Upper lobe of left lung (tissue), 6 donors: ENCODE measurements at regions not wholly inside any gene's neighbourhood (a gene's known extent, or its start where the extent isn't known, plus 50 kb on each side); places are given as distances from the start of the nearest gene placed in this dataset.

ENCODE experiments used
- ATAC-seq, 2 donors: fragments of 200-7000 bp; cut with Tn5 transposase; one replicate each; pipeline ENCODE4 v1.9.1; 2022; ENCODE audit warnings: mild to moderate bottlenecking in 2 of 2, moderate library complexity in 2 of 2; ENCODE audit not compliant: low FRiP score in 2 of 2
- DNase-seq, 2 donors: peaks; one replicate each; pipeline ENCODE4 v3.0.0-alpha.2; 2019 to 2020
- H3K27ac ChIP-seq, 4 donors: fragments of 200-600 bp; sonication (generic); one replicate each; pipeline ENCODE4 v1.5.1; 2016 to 2019
- H3K27me3 ChIP-seq, 4 donors: fragments of 200-600 bp; sonication (generic); one replicate each; pipeline ENCODE4 v1.5.1; 2017 to 2019
- H3K36me3 ChIP-seq, 4 donors: fragments of 200-600 bp; sonication (generic); one replicate each; pipeline ENCODE4 v1.5.1; 2016 to 2019
- H3K4me1 ChIP-seq, 4 donors: fragments of 200-600 bp; sonication (generic); one replicate each; pipeline ENCODE4 v1.5.1; 2018 to 2019
- H3K4me3 ChIP-seq, 4 donors: fragments of 200-600 bp; sonication (generic); one replicate each; pipeline ENCODE4 v1.5.1; 2017 to 2019; ENCODE audit warnings: mild to moderate bottlenecking in 2 of 4, moderate library complexity in 1 of 4
- H3K9me3 ChIP-seq, 4 donors: fragments of 200-600 bp; sonication (generic); one replicate each; pipeline ENCODE4 v1.5.1; 2018 to 2019
- EP300 ChIP-seq, 4 donors: sonication (generic); formaldehyde crosslinking; IDR thresholded peaks; one replicate each; pipeline ENCODE4 v1.5.1; 2017; ENCODE audit warnings: antibody characterized with exemption in 4 of 4, control low read depth in 2 of 4
- POLR2A ChIP-seq, 4 donors: fragments of 450-650 bp; IDR thresholded peaks; one replicate each; pipeline ENCODE4 v1.5.1; 2016 to 2017; ENCODE audit warnings: antibody characterized with exemption in 4 of 4, mild to moderate bottlenecking in 2 of 4
- POLR2AphosphoS5 ChIP-seq, 2 donors: sonication (generic); formaldehyde crosslinking; IDR thresholded peaks; one replicate each; pipeline ENCODE4 v1.5.1; 2017; ENCODE audit warnings: antibody characterized with exemption in 2 of 2
- WGBS, 2 donors: methylation state at CpG; one replicate each; pipeline ENCODE4 v1.1.5; 2017 to 2018; 5-methylcytosine and 5-hydroxymethylcytosine counted together
- TF ChIP-seq, protein P1 (sequence below), 6 experiments: fragments of 450-650 bp in 4 of 6; fragments of 200-600 bp in 2 of 6; sonication (generic) in 2 of 6; IDR thresholded peaks; one replicate each; pipeline ENCODE4 v1.5.1; 2016 to 2019; ENCODE audit warnings: antibody characterized with exemption in 6 of 6
- donor health status: DM: no; HTN: no; CAD: no; lungs with moderate emphysema.
- donor health status: DM: no; HTN: yes; CAD: no; lungs with severe emphysema.

GRCh38 chr10:124333931-124334330, 84.8 kb downstream of the OAT start:
- no peak for DNase-seq
- WGBS, 2 donors, result 72 to 93% methylated on average over 1 of the region's 1 CpG
- Histone ChIP-seq H3K27me3 (no peaks in the 10 kb centered on the region), H3K36me3 (no peaks in the 10 kb centered on the region), H3K27ac (no peak overlapping the region), H3K4me1 (no peaks in the 10 kb centered on the region), H3K4me3 (no peak overlapping the region), H3K9me3 (no peaks in the 10 kb centered on the region)
- TF ChIP-seq, protein P1, sequence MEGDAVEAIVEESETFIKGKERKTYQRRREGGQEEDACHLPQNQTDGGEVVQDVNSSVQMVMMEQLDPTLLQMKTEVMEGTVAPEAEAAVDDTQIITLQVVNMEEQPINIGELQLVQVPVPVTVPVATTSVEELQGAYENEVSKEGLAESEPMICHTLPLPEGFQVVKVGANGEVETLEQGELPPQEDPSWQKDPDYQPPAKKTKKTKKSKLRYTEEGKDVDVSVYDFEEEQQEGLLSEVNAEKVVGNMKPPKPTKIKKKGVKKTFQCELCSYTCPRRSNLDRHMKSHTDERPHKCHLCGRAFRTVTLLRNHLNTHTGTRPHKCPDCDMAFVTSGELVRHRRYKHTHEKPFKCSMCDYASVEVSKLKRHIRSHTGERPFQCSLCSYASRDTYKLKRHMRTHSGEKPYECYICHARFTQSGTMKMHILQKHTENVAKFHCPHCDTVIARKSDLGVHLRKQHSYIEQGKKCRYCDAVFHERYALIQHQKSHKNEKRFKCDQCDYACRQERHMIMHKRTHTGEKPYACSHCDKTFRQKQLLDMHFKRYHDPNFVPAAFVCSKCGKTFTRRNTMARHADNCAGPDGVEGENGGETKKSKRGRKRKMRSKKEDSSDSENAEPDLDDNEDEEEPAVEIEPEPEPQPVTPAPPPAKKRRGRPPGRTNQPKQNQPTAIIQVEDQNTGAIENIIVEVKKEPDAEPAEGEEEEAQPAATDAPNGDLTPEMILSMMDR (IDR thresholded peaks at IDR 0.05), result no peak
- no peak for ATAC-seq

GRCh38 chr10:124332426-124332825, 86.3 kb downstream of the OAT start:
- H3K27ac ChIP-seq, result no peak overlapping the region
- H3K4me1 ChIP-seq, result no peaks in the 10 kb centered on the region
- H3K36me3 ChIP-seq, result no peaks in the 10 kb centered on the region
- WGBS, 2 donors, result 72 to 80% methylated on average over 1 of the region's 1 CpG
- H3K9me3 ChIP-seq, result no peaks in the 10 kb centered on the region
- H3K4me3 ChIP-seq, result no peak overlapping the region
- no peak for TF ChIP-seq POLR2A (IDR thresholded peaks at IDR 0.05)
- TF ChIP-seq EP300 (IDR thresholded peaks at IDR 0.05), result no peak
- no peak for TF ChIP-seq POLR2AphosphoS5 (IDR thresholded peaks at IDR 0.05)
- TF ChIP-seq, protein P1 (IDR thresholded peaks at IDR 0.05), result no peak
- peak in 1 of 2 donors; percentile 49 for ATAC-seq
- no peak for DNase-seq
- H3K27me3 ChIP-seq, result no peaks in the 10 kb centered on the region

- H3K27me3 ChIP-seq, result no peaks in the 10 kb centered on the region
- TF ChIP-seq POLR2A (IDR thresholded peaks at IDR 0.05) (no peak), POLR2AphosphoS5 (IDR thresholded peaks at IDR 0.05) (no peak), EP300 (IDR thresholded peaks at IDR 0.05) (no peak)
- TF ChIP-seq, protein P1 (IDR thresholded peaks at IDR 0.05), result no peak
- no peak overlapping the region for H3K27ac ChIP-seq
- DNase-seq, result no peak
- no peaks in the 10 kb centered on the region for H3K36me3 ChIP-seq
- no peaks in the 10 kb centered on the region for H3K9me3 ChIP-seq
- H3K4me3 ChIP-seq, result no peak overlapping the region
- 76 to 77% methylated on average over 5 of the region's 5 CpGs for WGBS, 2 donors
- ATAC-seq, result no peak
- no peaks in the 10 kb centered on the region for H3K4me1 ChIP-seq
Observed at GRCh38 chr10:124329941-124330340, 88.8 kb downstream of the OAT start.

DNA sequence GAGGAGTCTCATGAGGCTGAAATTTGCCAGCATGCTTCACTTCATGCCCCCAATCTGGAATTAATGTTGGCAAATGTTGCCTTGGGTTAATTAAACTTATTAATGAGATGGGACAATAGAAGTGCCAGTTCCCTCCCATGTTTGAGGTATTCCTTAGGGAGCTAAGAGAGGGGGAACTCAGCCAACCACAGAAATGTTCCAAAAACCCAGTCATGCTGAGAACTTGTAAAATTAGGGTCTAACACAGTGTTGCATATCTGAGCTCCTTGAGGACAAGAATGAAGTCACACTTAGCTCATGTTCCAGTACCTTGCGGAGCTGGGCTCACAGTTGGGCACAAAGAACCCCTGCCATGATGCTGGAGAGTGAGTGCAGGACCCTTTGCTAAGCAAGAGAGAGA, 89.4 kb downstream of the OAT start:
- ATAC-seq, result no peak
- no peak for TF ChIP-seq EP300 (IDR thresholded peaks at IDR 0.05)
- TF ChIP-seq POLR2A (IDR thresholded peaks at IDR 0.05), result no peak
- no peak for TF ChIP-seq POLR2AphosphoS5 (IDR thresholded peaks at IDR 0.05)
- TF ChIP-seq, protein P1 (IDR thresholded peaks at IDR 0.05), result no peak
- DNase-seq, result no peak
- H3K4me3 ChIP-seq, result no peak overlapping the region
- H3K27ac ChIP-seq, result no peak overlapping the region
- H3K27me3 ChIP-seq, result no peaks in the 10 kb centered on the region
- WGBS, 2 donors, result 80 to 94% methylated on average over 1 of the region's 1 CpG
- no peaks in the 10 kb centered on the region for H3K4me1 ChIP-seq
- no peaks in the 10 kb centered on the region for H3K9me3 ChIP-seq
- H3K36me3 ChIP-seq, result no peaks in the 10 kb centered on the region

DNA sequence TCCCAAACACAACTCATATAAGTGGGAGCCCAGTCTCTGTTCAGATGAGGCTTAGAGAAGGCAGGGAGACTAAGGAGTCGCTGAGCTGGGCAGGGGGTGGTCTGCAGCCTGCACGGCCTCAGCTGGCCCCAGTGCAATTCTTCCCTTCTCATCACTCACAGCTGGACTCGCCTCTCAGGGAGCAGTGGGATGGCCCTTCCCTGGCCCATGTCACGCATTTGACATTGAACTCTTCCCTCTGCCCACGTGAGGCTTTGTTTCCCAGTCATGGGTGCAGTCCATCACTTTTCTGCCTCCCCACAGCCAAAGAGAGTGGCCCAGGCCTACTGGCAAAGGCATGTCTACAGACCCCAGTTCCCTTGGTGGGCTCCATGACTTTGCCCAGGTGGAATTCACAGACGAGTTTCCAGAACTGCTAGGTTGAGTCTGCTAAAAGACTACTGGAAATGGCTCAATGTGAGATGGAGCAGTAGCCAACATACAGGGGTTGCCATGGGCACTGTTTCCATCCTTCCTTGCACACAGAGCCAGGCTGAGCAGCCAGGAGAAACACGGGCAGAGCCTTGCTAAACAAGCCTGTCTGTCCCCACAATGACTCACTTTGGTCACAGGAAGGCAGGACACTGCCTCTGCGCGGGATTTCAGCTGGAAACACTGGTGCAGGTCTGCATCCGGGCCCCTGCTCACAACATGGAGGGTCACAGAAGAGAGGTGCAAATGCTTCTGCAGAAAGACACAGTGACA, 90.1 kb downstream of the OAT start:
- Histone ChIP-seq H3K4me3 (no peak overlapping the region), H3K9me3 (no peaks in the 10 kb centered on the region), H3K27me3 (no peaks in the 10 kb centered on the region), H3K27ac (no peak overlapping the region), H3K36me3 (no peaks in the 10 kb centered on the region), H3K4me1 (no peaks in the 10 kb centered on the region)
- DNase-seq (no peak), ATAC-seq (no peak)
- 69 to 73% methylated on average over 6 to 7 of the region's 10 CpGs for WGBS, 2 donors
- TF ChIP-seq POLR2A (IDR thresholded peaks at IDR 0.05), result no peak
- TF ChIP-seq, protein P1 (IDR thresholded peaks at IDR 0.05), result no peak
- no peak for TF ChIP-seq EP300 (IDR thresholded peaks at IDR 0.05)
